ENCODE measurements at regions not wholly inside any gene's neighbourhood (a gene's known extent, or its start where the extent isn't known, plus 50 kb on each side); places are given as distances from the start of the nearest gene placed in this dataset.
A peak's percentile ranks its signal among the peaks of the same experiment; 100 is the strongest.

- DNase-seq, result no peak
These were observed 112.4 kb upstream of the SPACA1 start for GRCh38 chr6:87935196-87935595.

DNA sequence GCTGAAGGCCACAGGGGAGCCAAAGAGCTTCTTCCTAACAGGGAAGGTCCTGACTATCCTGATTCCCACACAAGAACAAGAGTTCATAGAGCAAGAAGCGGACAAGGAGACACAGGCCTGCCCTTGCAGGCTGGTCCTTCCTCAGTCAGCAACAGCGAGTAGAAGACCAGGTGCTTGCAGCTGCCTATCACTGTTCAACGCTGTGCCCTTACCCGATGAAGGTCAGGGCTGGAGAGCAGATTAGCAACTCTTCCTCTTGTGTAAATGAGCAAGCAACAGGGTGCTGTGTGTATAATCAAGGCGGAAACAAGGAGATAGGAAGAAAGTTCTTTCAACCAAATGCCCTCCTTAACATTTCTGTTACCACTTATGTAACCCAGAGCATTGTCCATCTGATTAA is 115.3 kb upstream of the SPACA1 start:
- no peak for DNase-seq

- peak; percentile 70 for DNase-seq
These were observed 117.8 kb upstream of the SPACA1 start for GRCh38 chr6:87929843-87930288.

- DNase-seq, result no peak
These were observed 121.0 kb upstream of the SPACA1 start for GRCh38 chr6:87926687-87927086.

DNA sequence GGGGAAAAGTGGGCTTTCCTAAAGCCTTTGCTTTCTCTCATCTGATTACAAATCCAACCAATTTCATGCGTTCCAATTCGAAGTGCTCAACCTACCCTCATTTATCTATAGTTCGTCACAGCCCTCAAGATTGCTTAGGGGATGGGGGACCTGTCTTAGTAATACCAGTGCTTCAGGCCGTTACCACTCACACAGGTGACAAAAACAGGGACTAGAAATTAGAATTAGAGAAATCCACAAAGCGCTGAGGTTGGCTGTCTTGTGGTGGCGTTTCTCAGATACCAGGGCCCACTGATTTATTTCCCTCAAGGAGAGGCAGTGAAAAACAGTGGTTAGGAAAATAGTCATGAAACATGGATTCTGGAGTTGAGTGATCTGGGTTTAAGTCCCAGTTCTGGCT is 121.6 kb upstream of the SPACA1 start:
- DNase-seq, result no peak

DNA sequence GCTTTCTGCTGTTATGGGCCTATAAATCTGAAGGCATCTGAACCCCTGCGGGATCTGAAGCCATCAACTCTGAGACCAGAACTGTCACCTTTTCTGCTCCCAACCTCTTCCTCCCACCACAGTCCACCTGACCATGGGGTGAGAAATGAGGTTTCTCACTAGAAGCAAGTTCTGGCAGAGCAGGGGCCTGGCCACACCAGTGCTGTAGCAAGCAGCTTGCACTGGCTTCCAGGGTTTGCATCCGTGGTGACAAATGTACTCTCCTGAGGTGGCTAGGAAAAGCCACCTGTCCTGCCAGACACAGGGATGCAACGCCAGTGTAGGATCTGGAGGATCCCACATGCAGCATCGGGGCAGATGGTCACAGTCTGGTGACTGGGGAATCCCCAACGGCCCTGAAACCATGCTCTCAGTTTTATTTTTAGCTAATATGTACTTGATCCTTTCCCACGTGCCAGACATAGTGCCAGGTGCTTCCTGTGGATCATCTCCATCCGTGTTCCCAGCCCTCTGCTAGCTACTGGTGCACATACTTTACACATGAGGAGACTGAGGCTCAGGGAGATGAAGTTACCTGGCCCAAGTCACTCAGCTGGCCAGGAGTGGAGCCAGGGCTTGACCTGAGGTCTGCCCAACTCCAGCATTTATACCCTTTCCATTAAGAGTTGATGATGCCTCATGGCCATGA is 122.1 kb upstream of the SPACA1 start:
- DNase-seq, result peak; percentile 32

DNA sequence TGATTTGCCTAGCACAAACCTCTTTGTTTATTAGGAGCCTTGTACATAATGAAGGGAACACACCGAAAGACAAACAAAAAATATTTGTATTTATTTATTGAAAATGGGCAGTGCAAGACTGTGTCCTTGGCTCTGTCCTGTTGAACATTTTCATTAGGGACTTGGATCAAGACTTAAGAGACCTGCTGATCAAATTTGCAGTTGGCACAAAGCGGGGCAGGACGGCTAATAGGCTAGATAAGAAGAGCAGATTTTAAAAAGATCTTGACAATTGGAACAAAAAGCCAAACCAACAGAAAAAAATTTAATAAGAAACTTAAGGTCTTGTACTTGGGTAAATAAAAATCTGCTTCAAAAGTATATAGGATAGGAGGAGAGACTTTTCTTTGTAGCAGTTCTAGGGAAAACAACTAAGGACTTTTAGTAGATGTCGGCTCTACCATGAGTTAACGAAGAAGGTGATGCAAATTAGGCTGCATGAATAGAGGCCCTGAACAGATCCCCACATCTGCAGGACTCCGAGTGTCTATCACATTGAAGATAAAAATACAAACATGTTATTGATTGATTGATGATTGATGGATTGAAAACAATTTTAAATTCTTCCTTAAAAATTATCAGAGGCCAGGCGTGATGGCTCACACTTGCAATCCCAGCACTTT is 124.1 kb upstream of the SPACA1 start:
- no peak for DNase-seq

GRCh38 chr6:87922947-87923330 is 124.7 kb upstream of the SPACA1 start:
- DNase-seq, result peak; percentile 62

- DNase-seq, result no peak
These were observed 125.3 kb upstream of the SPACA1 start for GRCh38 chr6:87922196-87922946.

DNA sequence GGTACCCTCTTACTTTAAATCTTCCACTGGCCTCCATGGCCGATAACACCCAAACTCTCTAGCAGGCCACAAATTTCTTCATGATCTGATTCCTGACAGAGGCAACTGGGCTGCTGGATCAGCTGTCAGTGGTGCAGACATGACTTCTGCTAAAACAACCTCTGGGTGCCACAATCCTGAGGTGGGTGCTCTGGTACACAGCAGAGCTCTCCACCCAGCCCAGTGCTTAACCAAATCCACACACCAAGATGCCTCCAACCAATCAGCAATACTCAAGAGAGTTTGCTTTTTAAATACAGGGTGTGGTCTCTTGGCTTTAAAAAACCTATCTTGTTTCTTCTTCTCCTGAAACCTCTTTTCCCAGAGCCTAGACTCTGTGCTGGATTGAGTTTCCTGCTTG is 126.6 kb upstream of the SPACA1 start:
- no peak for DNase-seq

DNA sequence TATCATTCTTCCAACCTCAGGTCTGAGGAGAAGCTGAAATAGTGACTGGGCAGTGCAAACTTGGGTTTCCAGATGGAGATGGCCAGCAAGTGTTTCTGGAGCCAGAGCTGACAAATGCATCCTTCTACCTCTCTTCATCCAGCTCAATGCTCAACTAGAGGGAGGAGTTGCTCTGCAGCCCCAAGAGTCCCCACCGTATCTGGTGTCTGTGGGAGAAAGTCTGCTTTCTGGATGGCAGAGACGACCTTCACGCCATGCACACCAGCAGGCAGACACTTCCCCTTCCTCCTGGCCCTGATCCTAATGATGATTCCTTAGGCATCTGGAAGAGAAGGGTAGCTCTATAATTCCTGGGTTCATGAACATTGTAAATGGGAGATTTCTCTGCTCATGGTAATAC is 127.4 kb upstream of the SPACA1 start:
- no peak for DNase-seq

GRCh38 chr6:87919416-87919815 is 128.2 kb upstream of the SPACA1 start:
- DNase-seq, result no peak

- no peak for DNase-seq
These were observed 128.6 kb upstream of the SPACA1 start for GRCh38 chr6:87919001-87919400.

- no peak for DNase-seq
These were observed 129.1 kb upstream of the SPACA1 start for GRCh38 chr6:87918461-87918941.

DNA sequence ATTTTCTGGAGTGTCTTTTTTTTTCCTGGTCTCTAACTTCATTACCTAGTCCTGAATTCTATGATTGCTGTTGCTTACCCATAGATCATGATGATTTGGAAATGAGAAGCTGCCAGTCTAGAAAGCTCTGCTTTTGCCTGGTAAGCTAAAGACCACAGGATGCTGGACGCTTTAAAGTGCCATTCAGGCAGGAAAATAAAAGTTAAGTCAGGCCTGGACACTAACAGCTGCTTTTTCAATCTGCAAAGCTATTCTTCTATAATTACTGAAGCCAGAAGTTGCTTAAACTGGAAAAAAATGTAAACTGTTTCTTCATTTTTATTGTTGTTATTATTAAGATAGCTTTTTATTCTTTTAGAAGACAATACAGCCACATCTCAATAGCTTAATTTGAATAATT is 129.8 kb upstream of the SPACA1 start:
- DNase-seq, result no peak

GRCh38 chr6:87916446-87916845 is 131.2 kb upstream of the SPACA1 start:
- no peak for DNase-seq

- no peak for DNase-seq
These were observed 132.8 kb upstream of the SPACA1 start for GRCh38 chr6:87914637-87915395.

DNA sequence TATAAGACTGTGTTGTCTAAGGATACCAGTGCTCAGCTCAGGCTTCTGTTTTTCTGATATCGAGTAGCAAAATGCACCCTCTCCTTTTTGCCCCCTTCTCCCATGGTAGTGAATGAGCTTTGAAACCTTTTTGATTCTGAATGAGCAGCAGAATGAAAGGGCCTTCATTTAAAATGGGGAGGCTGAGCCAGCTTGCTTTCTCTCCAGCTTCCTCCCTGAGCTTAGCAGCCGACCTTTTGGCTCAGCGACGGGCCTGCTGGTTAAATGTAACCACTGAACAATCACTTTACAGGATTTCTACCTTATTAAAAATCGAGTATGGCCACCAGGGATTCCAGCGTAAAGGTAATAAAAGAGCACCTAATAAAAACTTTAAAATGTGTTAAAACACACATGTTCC is 133.7 kb upstream of the SPACA1 start:
- DNase-seq, result no peak

- no peak for DNase-seq
These were observed 135.5 kb upstream of the SPACA1 start for GRCh38 chr6:87912102-87912501.

DNA sequence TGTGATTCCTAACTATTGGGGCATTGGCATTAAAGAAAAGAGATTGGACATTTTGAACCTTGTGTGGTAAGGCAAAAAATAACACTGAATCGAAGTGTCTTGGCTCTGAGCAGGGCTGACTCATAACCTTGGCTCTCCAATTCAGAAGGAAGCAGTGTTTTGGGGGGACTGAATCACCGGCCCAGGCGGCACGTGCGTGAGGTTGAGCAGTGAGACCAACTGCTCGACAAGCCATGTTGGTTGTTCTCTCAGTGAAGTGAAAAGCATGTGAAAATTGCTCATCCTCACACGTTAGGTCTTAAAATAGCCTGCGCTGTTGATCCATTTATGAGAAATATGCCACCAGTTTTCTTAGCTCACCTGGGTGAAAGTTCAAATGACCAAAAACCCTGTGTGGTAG is 137.8 kb upstream of the SPACA1 start:
- peak; percentile 14 for DNase-seq

DNA sequence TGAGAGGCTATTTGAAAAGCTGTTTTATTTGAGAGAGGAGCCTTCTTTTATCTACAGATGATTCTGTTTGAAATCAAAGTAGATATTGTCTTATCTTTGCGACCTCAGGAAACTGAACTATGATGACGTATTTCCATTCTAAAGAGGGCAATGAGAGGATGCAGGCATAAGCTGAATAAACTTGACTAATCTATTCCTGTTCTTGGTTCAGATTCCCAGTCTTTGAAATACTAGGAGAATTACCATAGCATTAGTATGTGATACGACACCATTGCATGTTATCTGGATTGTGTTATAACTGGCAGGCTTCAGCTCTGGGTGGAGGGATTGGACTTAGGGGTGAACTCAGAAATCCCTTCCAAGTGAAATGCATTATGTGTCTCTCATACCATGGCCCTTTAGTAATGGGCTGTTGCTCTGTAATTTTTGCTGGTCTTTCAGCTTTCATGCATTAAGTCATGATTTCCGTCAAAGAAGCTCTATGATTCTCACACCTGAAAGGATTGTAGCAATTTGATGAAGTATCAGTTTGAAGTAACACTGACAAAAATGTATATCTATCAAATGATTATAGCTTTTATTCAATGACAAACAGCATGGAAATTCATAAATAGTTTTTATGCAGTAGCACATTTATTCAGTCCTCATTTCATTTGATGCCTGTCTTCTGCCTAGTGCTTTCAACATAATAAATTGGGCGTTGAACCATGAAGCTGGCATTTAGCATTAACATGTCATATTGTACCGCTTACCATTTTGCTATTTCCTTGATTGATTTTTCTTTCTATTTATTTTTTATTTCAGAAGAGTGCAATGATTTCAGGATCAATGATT is 138.4 kb upstream of the SPACA1 start:
- DNase-seq, result no peak

GRCh38 chr6:87907521-87907920 is 140.1 kb upstream of the SPACA1 start:
- peak; percentile 59 for DNase-seq
